GM23338 (cell line): ENCODE measurements at regions not wholly inside any gene's neighbourhood (a gene's known extent, or its start where the extent isn't known, plus 50 kb on each side); places are given as distances from the start of the nearest gene placed in this dataset.

Source experiments
- ATAC-seq: fragments of 200-7000 bp; cut with Tn5 transposase; 3 replicates; pipeline ENCODE4 v1.9.1; 2020
- DNase-seq: peaks from one replicate; pipeline ENCODE4 v3.0.0-alpha.2; 2015; ENCODE audit warnings: low spot score
- H2AFZ ChIP-seq: fragments of 200-600 bp; sonication (generic); 2 replicates; pipeline ENCODE4 v1.8.0; 2016; ENCODE audit warnings: antibody characterized with exemption, mild to moderate bottlenecking, moderate library complexity
- H3F3A ChIP-seq: fragments of 200-600 bp; sonication (generic); replicated peaks from 2 replicates; pipeline ENCODE4 v1.8.0; 2017; ENCODE audit warnings: antibody characterized with exemption, mixed run types, low read depth
- H3K27ac ChIP-seq: fragments of 200-600 bp; sonication (generic); 2 replicates; pipeline ENCODE4 v1.6.1; 2016; ENCODE audit warnings: low read depth
- H3K27me3 ChIP-seq: fragments of 200-600 bp; sonication (generic); 2 replicates; pipeline ENCODE4 v1.8.0; 2016; ENCODE audit warnings: mild to moderate bottlenecking, mixed run types, moderate library complexity; ENCODE audit not compliant: insufficient read depth
- H3K36me3 ChIP-seq: fragments of 200-600 bp; sonication (generic); 2 replicates; pipeline ENCODE4 v1.8.0; 2016; ENCODE audit warnings: mild to moderate bottlenecking; ENCODE audit not compliant: insufficient read depth
- H3K4me1 ChIP-seq: fragments of 200-600 bp; sonication (generic); 2 replicates; pipeline ENCODE4 v1.8.0; 2016; ENCODE audit warnings: mild to moderate bottlenecking, moderate library complexity; ENCODE audit not compliant: insufficient read depth
- H3K4me2 ChIP-seq: fragments of 200-600 bp; sonication (generic); 2 replicates; pipeline ENCODE4 v1.7.1; 2017; ENCODE audit warnings: mixed run types
- H3K4me3 ChIP-seq: fragments of 200-600 bp; sonication (generic); 2 replicates; pipeline ENCODE4 v1.6.1; 2016; ENCODE audit warnings: mixed run types
- H3K79me2 ChIP-seq: fragments of 200-600 bp; sonication (generic); replicated peaks from 2 replicates; pipeline ENCODE4 v1.8.0; 2017; ENCODE audit warnings: mild to moderate bottlenecking; ENCODE audit not compliant: insufficient read depth
- H3K9me2 ChIP-seq: fragments of 200-600 bp; sonication (generic); 2 replicates; pipeline ENCODE4 v1.8.0; 2017; ENCODE audit not compliant: insufficient read depth
- H4K20me1 ChIP-seq: fragments of 200-600 bp; sonication (generic); replicated peaks from 2 replicates; pipeline ENCODE4 v1.8.0; 2017; ENCODE audit warnings: mild to moderate bottlenecking; ENCODE audit not compliant: insufficient read depth
- H3K27ac Mint-ChIP-seq: 2 replicates; pipeline ENCODE4 v1.8.0; 2020; ENCODE audit warnings: inconsistent platforms, mild to moderate bottlenecking, moderate library complexity, mixed read lengths
- H3K27me3 Mint-ChIP-seq: 3 replicates; pipeline ENCODE4 v1.8.0; 2022; ENCODE audit warnings: low read depth, mild to moderate bottlenecking, moderate library complexity, mixed read lengths, inconsistent platforms; ENCODE audit not compliant: insufficient read depth, poor library complexity
- H3K36me3 Mint-ChIP-seq: 3 replicates; pipeline ENCODE4 v1.8.0; 2021; ENCODE audit warnings: low read depth, mild to moderate bottlenecking, inconsistent platforms, moderate library complexity, mixed read lengths
- H3K4me1 Mint-ChIP-seq: 3 replicates; pipeline ENCODE4 v1.8.0; 2020; ENCODE audit warnings: mild to moderate bottlenecking, inconsistent platforms, mixed read lengths
- H3K4me3 Mint-ChIP-seq: 3 replicates; pipeline ENCODE4 v1.8.0; 2021; ENCODE audit warnings: moderate library complexity, mild to moderate bottlenecking, inconsistent platforms, mixed read lengths
- H3K9me3 Mint-ChIP-seq: 3 replicates; pipeline ENCODE4 v1.8.0; 2020; ENCODE audit warnings: moderate library complexity, mild to moderate bottlenecking, inconsistent platforms, mixed read lengths
- CREB1 ChIP-seq: fragments of 250-450 bp; sonication (Bioruptor Pico); IDR thresholded peaks from 2 replicates; pipeline ENCODE4 v1.5.0; 2020; ENCODE audit warnings: low read depth, mild to moderate bottlenecking, moderate library complexity
- CTCF ChIP-seq, 2 experiments: fragments of 200-600 bp in 1 of 2; sonication (generic) in 1 of 2; conservative IDR thresholded peaks; 2 replicates each; pipeline versions ENCODE4 v1.5.1 to v1.6.1; 2016 to 2017; ENCODE audit warnings: antibody characterized with exemption in 2 of 2, low read depth in 2 of 2, mild to moderate bottlenecking in 2 of 2, moderate library complexity in 1 of 2
- ETS1 ChIP-seq: IDR thresholded peaks from 2 replicates; pipeline ENCODE4 v1.6.1; 2016; ENCODE audit warnings: antibody characterized with exemption
- EZH2 ChIP-seq: fragments of 200-600 bp; sonication (generic); IDR thresholded peaks from one replicate; pipeline ENCODE4 v1.8.0; 2017; ENCODE audit warnings: antibody characterized with exemption, mild to moderate bottlenecking, low read depth; ENCODE audit not compliant: unreplicated experiment
- EZH2phosphoT487 ChIP-seq: fragments of 200-600 bp; sonication (generic); IDR thresholded peaks from one replicate; pipeline ENCODE4 v1.8.1; 2018; ENCODE audit warnings: antibody characterized with exemption; ENCODE audit not compliant: unreplicated experiment
- JUNB ChIP-seq: IDR thresholded peaks from one replicate; pipeline ENCODE4 v1.6.1; 2016; ENCODE audit warnings: antibody characterized with exemption; ENCODE audit not compliant: unreplicated experiment
- NANOG ChIP-seq: IDR thresholded peaks from 2 replicates; pipeline ENCODE4 v1.6.1; 2016; ENCODE audit warnings: antibody characterized with exemption, borderline replicate concordance
- POLR2AphosphoS5 ChIP-seq: IDR thresholded peaks from 2 replicates; pipeline ENCODE4 v1.6.1; 2016; ENCODE audit warnings: antibody characterized with exemption, low read depth
- STAT1 ChIP-seq: IDR thresholded peaks from one replicate; pipeline ENCODE4 v1.6.1; 2016; ENCODE audit warnings: antibody characterized with exemption; ENCODE audit not compliant: unreplicated experiment
- ZNF114 ChIP-seq: fragments of 250-450 bp; sonication (Bioruptor Pico); IDR thresholded peaks from 2 replicates; pipeline ENCODE4 v1.5.0; 2020; ENCODE audit warnings: mild to moderate bottlenecking, moderate library complexity
- ZNF331 ChIP-seq: fragments of 250-450 bp; sonication (Bioruptor Pico); IDR thresholded peaks from 2 replicates; pipeline ENCODE4 v1.5.0; 2020; ENCODE audit warnings: low read depth, mild to moderate bottlenecking, moderate library complexity
- ZNF462 ChIP-seq: fragments of 250-450 bp; sonication (Bioruptor Pico); IDR thresholded peaks from 2 replicates; pipeline ENCODE4 v1.5.0; 2020; ENCODE audit warnings: mild to moderate bottlenecking, moderate library complexity
- TF ChIP-seq, protein P1 (sequence below): IDR thresholded peaks from one replicate; pipeline ENCODE4 v1.6.1; 2018; ENCODE audit warnings: antibody characterized with exemption; ENCODE audit not compliant: unreplicated experiment

DNA sequence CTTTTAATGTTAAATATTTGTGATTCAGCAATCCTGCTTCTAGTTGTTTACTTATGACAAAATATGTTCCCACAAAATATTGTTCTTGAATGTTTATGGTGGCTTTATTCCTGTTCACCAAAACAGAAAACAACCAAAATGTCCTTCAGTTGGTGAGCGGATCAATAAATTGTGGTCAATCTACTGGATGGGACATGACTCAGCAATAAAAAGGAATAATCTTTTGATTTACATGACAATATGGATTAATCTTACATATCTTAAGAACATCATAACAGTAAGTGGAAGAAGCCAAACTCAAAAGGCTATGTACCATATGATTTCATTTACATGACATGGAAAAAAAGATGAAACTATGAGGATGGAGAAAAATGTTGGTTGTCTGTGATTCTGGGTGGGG lies 691.3 kb upstream of the GHITM start:
- ATAC-seq (no peak), DNase-seq (no peak)
- peaks cover 3% of the 10 kb centered on the region; the same call in 1 of the 3 replicates for H3K4me1 Mint-ChIP-seq
- no peaks in the 10 kb centered on the region for H3K9me3 Mint-ChIP-seq
- Histone ChIP-seq H3K4me2 (no peak overlapping the region), H4K20me1 (no peaks in the 10 kb centered on the region), H3F3A (no peaks in the 10 kb centered on the region), H3K27ac (no peak overlapping the region), H3K4me1 (no peaks in the 10 kb centered on the region), H3K36me3 (no peaks in the 10 kb centered on the region), H3K4me3 (no peak overlapping the region), H2AFZ (no peak overlapping the region), H3K9me2 (no peaks in the 10 kb centered on the region), H3K27me3 (no peaks in the 10 kb centered on the region), H3K79me2 (no peaks in the 10 kb centered on the region)
- H3K36me3 Mint-ChIP-seq: no peaks in the 10 kb centered on the region
- no peak overlapping the region for H3K27ac Mint-ChIP-seq
- TF ChIP-seq JUNB (no peak), NANOG (no peak), STAT1 (no peak), CTCF (conservative IDR thresholded peaks at IDR 0.05; ENCODE audit: low read depth in 2 of 2) (no peak), ZNF331 (CRISPR knock-in tag) (no peak), CREB1 (CRISPR knock-in tag) (no peak), ZNF462 (no peak), EZH2phosphoT487 (no peak), ETS1 (no peak), EZH2 (no peak), ZNF114 (CRISPR knock-in tag) (no peak), POLR2AphosphoS5 (no peak)
- TF ChIP-seq, protein P1, sequence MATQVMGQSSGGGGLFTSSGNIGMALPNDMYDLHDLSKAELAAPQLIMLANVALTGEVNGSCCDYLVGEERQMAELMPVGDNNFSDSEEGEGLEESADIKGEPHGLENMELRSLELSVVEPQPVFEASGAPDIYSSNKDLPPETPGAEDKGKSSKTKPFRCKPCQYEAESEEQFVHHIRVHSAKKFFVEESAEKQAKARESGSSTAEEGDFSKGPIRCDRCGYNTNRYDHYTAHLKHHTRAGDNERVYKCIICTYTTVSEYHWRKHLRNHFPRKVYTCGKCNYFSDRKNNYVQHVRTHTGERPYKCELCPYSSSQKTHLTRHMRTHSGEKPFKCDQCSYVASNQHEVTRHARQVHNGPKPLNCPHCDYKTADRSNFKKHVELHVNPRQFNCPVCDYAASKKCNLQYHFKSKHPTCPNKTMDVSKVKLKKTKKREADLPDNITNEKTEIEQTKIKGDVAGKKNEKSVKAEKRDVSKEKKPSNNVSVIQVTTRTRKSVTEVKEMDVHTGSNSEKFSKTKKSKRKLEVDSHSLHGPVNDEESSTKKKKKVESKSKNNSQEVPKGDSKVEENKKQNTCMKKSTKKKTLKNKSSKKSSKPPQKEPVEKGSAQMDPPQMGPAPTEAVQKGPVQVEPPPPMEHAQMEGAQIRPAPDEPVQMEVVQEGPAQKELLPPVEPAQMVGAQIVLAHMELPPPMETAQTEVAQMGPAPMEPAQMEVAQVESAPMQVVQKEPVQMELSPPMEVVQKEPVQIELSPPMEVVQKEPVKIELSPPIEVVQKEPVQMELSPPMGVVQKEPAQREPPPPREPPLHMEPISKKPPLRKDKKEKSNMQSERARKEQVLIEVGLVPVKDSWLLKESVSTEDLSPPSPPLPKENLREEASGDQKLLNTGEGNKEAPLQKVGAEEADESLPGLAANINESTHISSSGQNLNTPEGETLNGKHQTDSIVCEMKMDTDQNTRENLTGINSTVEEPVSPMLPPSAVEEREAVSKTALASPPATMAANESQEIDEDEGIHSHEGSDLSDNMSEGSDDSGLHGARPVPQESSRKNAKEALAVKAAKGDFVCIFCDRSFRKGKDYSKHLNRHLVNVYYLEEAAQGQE: no peak
- no peaks in the 10 kb centered on the region for H3K27me3 Mint-ChIP-seq
- no peak overlapping the region for H3K4me3 Mint-ChIP-seq
